ENCODE measurements at regions not wholly inside any gene's neighbourhood (a gene's known extent, or its start where the extent isn't known, plus 50 kb on each side); places are given as distances from the start of the nearest gene placed in this dataset.

DNA sequence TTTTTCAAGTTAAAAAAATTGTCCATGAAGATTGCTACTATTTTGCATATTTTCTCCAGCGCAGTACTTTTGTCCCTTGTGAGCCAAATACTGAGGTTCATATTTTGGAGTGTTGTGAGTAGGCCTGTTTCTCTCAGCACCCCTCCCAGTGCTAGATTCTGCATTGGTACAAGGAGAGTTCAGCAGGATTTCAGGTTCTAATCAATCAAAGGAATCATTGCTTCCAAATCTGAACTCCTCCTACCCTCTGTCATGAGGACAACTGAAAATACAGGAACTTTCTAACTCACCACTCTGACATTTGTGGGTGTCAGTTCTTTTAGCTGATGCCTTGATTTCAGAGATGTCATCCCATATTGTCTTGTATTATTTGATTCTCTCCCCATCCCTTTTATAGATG, 299.9 kb downstream of the FZD1 start:
- Mint-ChIP-seq H3K4me3 (ENCODE audit: unreplicated experiment) (no peak overlapping the region), H3K9me3 (ENCODE audit: low read depth) (no peaks in the 10 kb centered on the region), H3K4me1 (ENCODE audit: low read depth) (peaks cover 12% of the 10 kb centered on the region), H3K27ac (ENCODE audit: unreplicated experiment) (no peak overlapping the region), H3K36me3 (ENCODE audit: low read depth) (no peaks in the 10 kb centered on the region), H3K27me3 (ENCODE audit: low read depth) (peaks cover 1% of the 10 kb centered on the region)
- TF ChIP-seq, protein P1, sequence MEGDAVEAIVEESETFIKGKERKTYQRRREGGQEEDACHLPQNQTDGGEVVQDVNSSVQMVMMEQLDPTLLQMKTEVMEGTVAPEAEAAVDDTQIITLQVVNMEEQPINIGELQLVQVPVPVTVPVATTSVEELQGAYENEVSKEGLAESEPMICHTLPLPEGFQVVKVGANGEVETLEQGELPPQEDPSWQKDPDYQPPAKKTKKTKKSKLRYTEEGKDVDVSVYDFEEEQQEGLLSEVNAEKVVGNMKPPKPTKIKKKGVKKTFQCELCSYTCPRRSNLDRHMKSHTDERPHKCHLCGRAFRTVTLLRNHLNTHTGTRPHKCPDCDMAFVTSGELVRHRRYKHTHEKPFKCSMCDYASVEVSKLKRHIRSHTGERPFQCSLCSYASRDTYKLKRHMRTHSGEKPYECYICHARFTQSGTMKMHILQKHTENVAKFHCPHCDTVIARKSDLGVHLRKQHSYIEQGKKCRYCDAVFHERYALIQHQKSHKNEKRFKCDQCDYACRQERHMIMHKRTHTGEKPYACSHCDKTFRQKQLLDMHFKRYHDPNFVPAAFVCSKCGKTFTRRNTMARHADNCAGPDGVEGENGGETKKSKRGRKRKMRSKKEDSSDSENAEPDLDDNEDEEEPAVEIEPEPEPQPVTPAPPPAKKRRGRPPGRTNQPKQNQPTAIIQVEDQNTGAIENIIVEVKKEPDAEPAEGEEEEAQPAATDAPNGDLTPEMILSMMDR (IDR thresholded peaks at IDR 0.05): no peak
- no peak for DNase-seq (ENCODE audit: low spot score)

DNA sequence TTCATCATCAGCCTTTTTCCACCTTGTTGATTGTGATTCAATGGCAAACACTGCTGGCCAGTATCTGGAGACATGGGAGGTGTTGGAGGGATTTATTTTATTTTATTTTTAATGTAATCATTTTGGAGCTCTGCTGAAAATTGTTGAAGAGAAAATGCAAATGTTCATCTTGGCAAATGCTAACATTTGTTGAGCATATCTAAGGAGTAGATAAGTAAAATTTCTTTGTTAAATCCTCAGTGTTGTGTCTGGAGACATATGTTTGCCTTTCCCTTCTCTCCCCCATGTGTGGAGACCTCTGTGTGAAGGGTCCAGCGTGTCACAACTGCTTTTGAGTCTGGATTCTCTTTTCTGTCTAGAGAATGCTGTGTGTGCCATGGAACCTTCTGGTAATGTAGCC, 300.3 kb downstream of the FZD1 start:
- Mint-ChIP-seq H3K4me1 (ENCODE audit: low read depth) (peaks cover 13% of the 10 kb centered on the region), H3K9me3 (ENCODE audit: low read depth) (no peaks in the 10 kb centered on the region), H3K36me3 (ENCODE audit: low read depth) (no peaks in the 10 kb centered on the region), H3K27me3 (ENCODE audit: low read depth) (no peaks in the 10 kb centered on the region), H3K4me3 (ENCODE audit: unreplicated experiment) (no peak overlapping the region), H3K27ac (ENCODE audit: unreplicated experiment) (no peak overlapping the region)
- DNase-seq (ENCODE audit: low spot score): no peak
- TF ChIP-seq, protein P1 (IDR thresholded peaks at IDR 0.05): no peak

DNA sequence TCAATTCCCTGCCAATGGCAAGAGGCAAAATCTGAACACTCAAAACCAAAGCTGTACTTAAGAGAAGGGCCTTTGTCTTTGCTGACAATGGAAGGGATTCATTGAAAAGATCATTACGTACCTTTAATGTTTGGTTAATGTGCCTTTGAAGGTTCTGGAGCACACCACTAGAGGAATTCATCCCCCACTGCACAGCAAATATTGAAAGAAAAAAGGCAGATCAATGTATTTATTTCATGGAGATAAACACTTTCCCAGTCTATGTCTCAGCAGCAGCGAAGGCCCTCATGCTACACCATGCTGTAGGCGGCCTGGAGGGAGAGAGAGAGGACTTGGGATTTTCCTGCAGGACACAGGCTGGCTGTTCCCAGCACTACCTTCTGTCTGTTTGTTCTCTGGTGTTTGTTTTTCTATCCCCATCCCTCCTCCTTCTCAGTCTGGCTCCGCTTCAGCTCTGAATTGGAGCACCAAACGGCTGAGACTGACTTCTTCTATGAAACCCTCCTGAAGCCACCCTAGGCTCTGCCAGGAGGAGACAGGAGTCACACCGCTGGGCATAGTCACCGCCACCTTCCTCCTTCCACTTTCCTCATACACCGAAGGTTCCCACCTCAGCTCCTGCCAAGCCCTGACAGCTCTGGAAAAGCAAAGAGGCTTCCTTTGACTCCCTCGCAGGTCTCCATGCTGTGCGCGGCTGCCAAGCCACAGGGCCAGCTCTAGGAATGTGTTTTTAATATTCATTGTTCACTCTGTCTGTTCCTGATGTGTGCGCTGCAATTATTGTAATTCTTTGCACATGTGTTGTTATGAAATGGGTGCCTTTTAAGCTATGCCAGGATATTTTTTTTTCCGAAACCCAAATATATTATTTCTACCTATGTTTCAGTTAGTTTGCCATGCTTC, 301.5 kb downstream of the FZD1 start:
- no peaks in the 10 kb centered on the region for H3K27me3 Mint-ChIP-seq (ENCODE audit: low read depth)
- H3K36me3 Mint-ChIP-seq (ENCODE audit: low read depth): no peaks in the 10 kb centered on the region
- no peak for DNase-seq (ENCODE audit: low spot score)
- H3K4me3 Mint-ChIP-seq (ENCODE audit: unreplicated experiment): no peak overlapping the region
- H3K9me3 Mint-ChIP-seq (ENCODE audit: low read depth): no peaks in the 10 kb centered on the region
- H3K27ac Mint-ChIP-seq (ENCODE audit: unreplicated experiment): no peak overlapping the region
- H3K4me1 Mint-ChIP-seq (ENCODE audit: low read depth): peaks cover 15% of the 10 kb centered on the region
- TF ChIP-seq, protein P1 (IDR thresholded peaks at IDR 0.05): no peak

DNA sequence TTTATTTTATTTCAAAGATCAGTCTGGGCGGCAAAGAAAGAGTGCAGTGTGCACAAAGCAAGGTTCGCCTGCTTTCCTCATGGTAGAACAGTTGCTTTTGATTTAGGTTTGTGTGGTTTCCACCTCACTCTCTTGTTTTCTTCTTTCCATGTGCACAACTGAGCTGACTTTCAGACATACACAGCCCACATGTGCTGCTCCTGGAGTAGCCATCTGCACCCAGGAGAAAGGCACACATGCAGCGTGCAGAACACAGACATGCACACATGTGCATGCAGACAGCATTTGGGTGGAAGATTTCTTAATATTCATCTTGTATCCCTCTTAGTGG, 302.1 kb downstream of the FZD1 start:
- TF ChIP-seq, protein P1 (IDR thresholded peaks at IDR 0.05): no peak
- Mint-ChIP-seq H3K9me3 (ENCODE audit: low read depth) (no peaks in the 10 kb centered on the region), H3K4me3 (ENCODE audit: unreplicated experiment) (no peak overlapping the region), H3K27ac (ENCODE audit: unreplicated experiment) (no peak overlapping the region), H3K36me3 (ENCODE audit: low read depth) (no peaks in the 10 kb centered on the region), H3K4me1 (ENCODE audit: low read depth) (peaks cover 15% of the 10 kb centered on the region), H3K27me3 (ENCODE audit: low read depth) (no peaks in the 10 kb centered on the region)
- no peak for DNase-seq (ENCODE audit: low spot score)

DNA sequence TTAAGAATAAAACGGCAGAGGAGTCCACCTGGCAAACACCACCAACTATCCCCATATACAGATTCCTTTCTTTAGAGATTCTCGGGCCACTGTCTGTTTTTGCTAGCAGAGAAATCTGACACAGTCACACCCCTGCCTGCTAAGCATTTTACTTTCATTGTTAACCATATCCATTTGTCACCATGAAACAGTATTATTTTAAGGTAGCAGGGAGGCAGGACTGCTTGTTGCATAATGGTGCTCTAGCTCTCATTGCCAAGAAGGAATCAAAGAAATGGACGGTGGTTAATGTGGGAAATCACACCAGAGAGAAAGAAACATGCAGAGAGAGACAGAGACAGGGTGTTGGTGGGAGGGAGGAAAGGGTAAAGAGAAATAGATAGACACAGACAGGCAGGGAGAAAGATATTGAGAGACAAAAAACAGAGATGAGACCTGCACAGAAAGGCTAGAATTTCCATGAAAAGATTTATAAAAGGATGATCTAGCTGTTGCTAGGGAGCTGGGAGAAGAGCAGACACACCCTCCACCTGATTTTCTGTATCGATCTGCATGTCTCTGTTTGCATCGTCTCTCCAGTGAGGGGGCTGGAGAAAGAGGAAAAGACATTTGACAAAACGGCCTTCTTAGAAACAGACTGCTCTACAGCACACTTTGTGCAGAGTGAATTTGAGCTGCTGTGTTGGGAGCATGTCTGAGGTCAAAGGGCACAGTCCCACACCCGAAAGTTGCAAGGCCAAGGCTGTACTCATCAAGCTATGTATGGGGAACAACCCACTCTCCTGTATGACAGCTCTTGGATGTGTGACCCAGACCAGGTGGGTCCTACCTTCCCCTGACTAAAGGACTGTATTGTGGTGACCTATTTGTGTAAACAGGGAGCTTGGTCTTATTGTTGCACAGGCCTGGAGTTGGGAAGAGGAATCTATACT, 303.1 kb downstream of the FZD1 start:
- Mint-ChIP-seq H3K4me3 (ENCODE audit: unreplicated experiment) (no peak overlapping the region), H3K27ac (ENCODE audit: unreplicated experiment) (no peak overlapping the region), H3K4me1 (ENCODE audit: low read depth) (peaks cover 15% of the 10 kb centered on the region), H3K27me3 (ENCODE audit: low read depth) (no peaks in the 10 kb centered on the region), H3K9me3 (ENCODE audit: low read depth) (no peaks in the 10 kb centered on the region), H3K36me3 (ENCODE audit: low read depth) (no peaks in the 10 kb centered on the region)
- no peak for DNase-seq (ENCODE audit: low spot score)
- TF ChIP-seq, protein P1 (IDR thresholded peaks at IDR 0.05): no peak

Data from chondrocyte (in vitro differentiated cells).